ENCODE measurements at regions not wholly inside any gene's neighbourhood (a gene's known extent, or its start where the extent isn't known, plus 50 kb on each side); places are given as distances from the start of the nearest gene placed in this dataset.

- Histone ChIP-seq H3K4me3 (ENCODE audit: low read length) (no peak overlapping the region), H3K4me1 (ENCODE audit: control insufficient read depth, insufficient read depth, low read length) (peaks cover 12% of the 10 kb centered on the region), H3K27me3 (replicated peaks; ENCODE audit: control insufficient read depth, insufficient read depth, low read length) (no peaks in the 10 kb centered on the region), H3K9ac (ENCODE audit: low read length) (no peak overlapping the region), H3K9me3 (ENCODE audit: control insufficient read depth, low read length) (no peaks in the 10 kb centered on the region), H3K36me3 (ENCODE audit: control insufficient read depth, insufficient read depth, low read length, severe bottlenecking) (no peaks in the 10 kb centered on the region)
- DNase-seq (ENCODE audit: low read depth) = no peak
Measured at GRCh38 chr19:27750391-27751043, 1462.4 kb downstream of the UQCRFS1 start.

GRCh38 chr19:27748551-27749152 lies 1464.3 kb downstream of the UQCRFS1 start:
- no peaks in the 10 kb centered on the region for H3K36me3 ChIP-seq (ENCODE audit: control insufficient read depth, insufficient read depth, low read length, severe bottlenecking)
- no peaks in the 10 kb centered on the region for H3K27me3 ChIP-seq (replicated peaks; ENCODE audit: control insufficient read depth, insufficient read depth, low read length)
- H3K9me3 ChIP-seq (ENCODE audit: control insufficient read depth, low read length) = no peaks in the 10 kb centered on the region
- DNase-seq (ENCODE audit: low read depth) = peak; percentile 63
- peaks cover 12% of the 10 kb centered on the region for H3K4me1 ChIP-seq (ENCODE audit: control insufficient read depth, insufficient read depth, low read length)
- H3K4me3 ChIP-seq (ENCODE audit: low read length) = no peak overlapping the region
- H3K9ac ChIP-seq (ENCODE audit: low read length) = no peak overlapping the region

GRCh38 chr19:27746691-27747380 lies 1466.1 kb downstream of the UQCRFS1 start:
- H3K4me3 ChIP-seq (ENCODE audit: low read length) = peak overlapping the region; percentile 65
- no peaks in the 10 kb centered on the region for H3K36me3 ChIP-seq (ENCODE audit: control insufficient read depth, insufficient read depth, low read length, severe bottlenecking)
- H3K27me3 ChIP-seq (replicated peaks; ENCODE audit: control insufficient read depth, insufficient read depth, low read length) = no peaks in the 10 kb centered on the region
- peaks cover 12% of the 10 kb centered on the region for H3K4me1 ChIP-seq (ENCODE audit: control insufficient read depth, insufficient read depth, low read length)
- H3K9me3 ChIP-seq (ENCODE audit: control insufficient read depth, low read length) = no peaks in the 10 kb centered on the region
- peak; percentile 43 for DNase-seq (ENCODE audit: low read depth)
- H3K9ac ChIP-seq (ENCODE audit: low read length) = no peak overlapping the region

- Histone ChIP-seq H3K4me1 (ENCODE audit: control insufficient read depth, insufficient read depth, low read length) (peaks cover 12% of the 10 kb centered on the region), H3K27me3 (replicated peaks; ENCODE audit: control insufficient read depth, insufficient read depth, low read length) (no peaks in the 10 kb centered on the region), H3K9me3 (ENCODE audit: control insufficient read depth, low read length) (no peaks in the 10 kb centered on the region), H3K4me3 (ENCODE audit: low read length) (no peak overlapping the region), H3K36me3 (ENCODE audit: control insufficient read depth, insufficient read depth, low read length, severe bottlenecking) (no peaks in the 10 kb centered on the region), H3K9ac (ENCODE audit: low read length) (no peak overlapping the region)
- DNase-seq (ENCODE audit: low read depth) = no peak
Measured at GRCh38 chr19:27745978-27746542, 1466.9 kb downstream of the UQCRFS1 start.

GRCh38 chr19:27744926-27745768 lies 1467.8 kb downstream of the UQCRFS1 start:
- H3K9ac ChIP-seq (ENCODE audit: low read length) = no peak overlapping the region
- H3K27me3 ChIP-seq (replicated peaks; ENCODE audit: control insufficient read depth, insufficient read depth, low read length) = no peaks in the 10 kb centered on the region
- no peak for DNase-seq (ENCODE audit: low read depth)
- peaks cover 7% of the 10 kb centered on the region for H3K4me1 ChIP-seq (ENCODE audit: control insufficient read depth, insufficient read depth, low read length)
- H3K9me3 ChIP-seq (ENCODE audit: control insufficient read depth, low read length) = no peaks in the 10 kb centered on the region
- no peaks in the 10 kb centered on the region for H3K36me3 ChIP-seq (ENCODE audit: control insufficient read depth, insufficient read depth, low read length, severe bottlenecking)
- no peak overlapping the region for H3K4me3 ChIP-seq (ENCODE audit: low read length)

- no peaks in the 10 kb centered on the region for H3K9me3 ChIP-seq (ENCODE audit: control insufficient read depth, low read length)
- DNase-seq (ENCODE audit: low read depth) = no peak
- H3K9ac ChIP-seq (ENCODE audit: low read length) = no peak overlapping the region
- peaks cover 7% of the 10 kb centered on the region for H3K4me1 ChIP-seq (ENCODE audit: control insufficient read depth, insufficient read depth, low read length)
- H3K4me3 ChIP-seq (ENCODE audit: low read length) = no peak overlapping the region
- peaks cover 9% of the 10 kb centered on the region for H3K36me3 ChIP-seq (ENCODE audit: control insufficient read depth, insufficient read depth, low read length, severe bottlenecking)
- no peaks in the 10 kb centered on the region for H3K27me3 ChIP-seq (replicated peaks; ENCODE audit: control insufficient read depth, insufficient read depth, low read length)
Measured at GRCh38 chr19:27742041-27742440, 1470.9 kb downstream of the UQCRFS1 start.

GRCh38 chr19:27741236-27741635 lies 1471.7 kb downstream of the UQCRFS1 start:
- Histone ChIP-seq H3K4me3 (ENCODE audit: low read length) (no peak overlapping the region), H3K36me3 (ENCODE audit: control insufficient read depth, insufficient read depth, low read length, severe bottlenecking) (peaks cover 11% of the 10 kb centered on the region), H3K9me3 (ENCODE audit: control insufficient read depth, low read length) (no peaks in the 10 kb centered on the region), H3K9ac (ENCODE audit: low read length) (no peak overlapping the region), H3K27me3 (replicated peaks; ENCODE audit: control insufficient read depth, insufficient read depth, low read length) (no peaks in the 10 kb centered on the region), H3K4me1 (ENCODE audit: control insufficient read depth, insufficient read depth, low read length) (no peaks in the 10 kb centered on the region)
- no peak for DNase-seq (ENCODE audit: low read depth)

GRCh38 chr19:27740396-27740795 lies 1472.6 kb downstream of the UQCRFS1 start:
- no peak for DNase-seq (ENCODE audit: low read depth)
- no peak overlapping the region for H3K4me3 ChIP-seq (ENCODE audit: low read length)
- no peaks in the 10 kb centered on the region for H3K4me1 ChIP-seq (ENCODE audit: control insufficient read depth, insufficient read depth, low read length)
- no peak overlapping the region for H3K9ac ChIP-seq (ENCODE audit: low read length)
- peaks cover 11% of the 10 kb centered on the region for H3K36me3 ChIP-seq (ENCODE audit: control insufficient read depth, insufficient read depth, low read length, severe bottlenecking)
- H3K9me3 ChIP-seq (ENCODE audit: control insufficient read depth, low read length) = no peaks in the 10 kb centered on the region
- no peaks in the 10 kb centered on the region for H3K27me3 ChIP-seq (replicated peaks; ENCODE audit: control insufficient read depth, insufficient read depth, low read length)

GRCh38 chr19:27738569-27739193 lies 1474.3 kb downstream of the UQCRFS1 start:
- Histone ChIP-seq H3K9ac (ENCODE audit: low read length) (no peak overlapping the region), H3K9me3 (ENCODE audit: control insufficient read depth, low read length) (no peaks in the 10 kb centered on the region), H3K36me3 (ENCODE audit: control insufficient read depth, insufficient read depth, low read length, severe bottlenecking) (peaks cover 11% of the 10 kb centered on the region), H3K4me3 (ENCODE audit: low read length) (no peak overlapping the region), H3K4me1 (ENCODE audit: control insufficient read depth, insufficient read depth, low read length) (no peaks in the 10 kb centered on the region), H3K27me3 (replicated peaks; ENCODE audit: control insufficient read depth, insufficient read depth, low read length) (no peaks in the 10 kb centered on the region)
- no peak for DNase-seq (ENCODE audit: low read depth)

- H3K4me3 ChIP-seq (ENCODE audit: low read length) = no peak overlapping the region
- H3K27me3 ChIP-seq (replicated peaks; ENCODE audit: control insufficient read depth, insufficient read depth, low read length) = no peaks in the 10 kb centered on the region
- no peaks in the 10 kb centered on the region for H3K4me1 ChIP-seq (ENCODE audit: control insufficient read depth, insufficient read depth, low read length)
- no peak overlapping the region for H3K9ac ChIP-seq (ENCODE audit: low read length)
- no peak for DNase-seq (ENCODE audit: low read depth)
- no peaks in the 10 kb centered on the region for H3K9me3 ChIP-seq (ENCODE audit: control insufficient read depth, low read length)
- H3K36me3 ChIP-seq (ENCODE audit: control insufficient read depth, insufficient read depth, low read length, severe bottlenecking) = peaks cover 22% of the 10 kb centered on the region
Measured at GRCh38 chr19:27736225-27736624, 1476.7 kb downstream of the UQCRFS1 start.

Measured in adipocyte (in vitro differentiated cells).